ENCODE measurements at regions not wholly inside any gene's neighbourhood (a gene's known extent, or its start where the extent isn't known, plus 50 kb on each side); places are given as distances from the start of the nearest gene placed in this dataset.

DNA sequence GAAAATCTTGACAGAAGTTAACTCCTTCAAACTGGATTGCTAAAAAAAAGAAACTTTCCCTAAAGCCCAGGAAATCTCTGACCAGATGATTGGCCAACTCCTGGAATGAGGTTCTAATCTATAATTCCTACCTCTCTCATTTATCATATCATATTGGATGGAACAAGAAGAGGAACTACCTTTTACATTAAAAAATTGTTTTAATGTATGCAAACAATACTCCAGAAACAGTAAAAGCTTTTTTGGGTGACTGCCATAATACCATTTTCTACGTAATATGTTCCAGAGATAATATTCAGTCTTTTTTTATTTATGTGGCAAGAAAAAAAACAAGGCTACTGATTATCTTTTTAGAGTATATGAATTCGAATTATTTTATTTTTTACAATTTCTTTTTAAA is 204.4 kb downstream of the TUSC7 start:
- DNase-seq (ENCODE audit: low spot score): no peak
- Mint-ChIP-seq H3K27ac (no peak overlapping the region), H3K27me3 (ENCODE audit: insufficient read depth) (no peaks in the 10 kb centered on the region), H3K4me3 (no peak overlapping the region), H3K4me1 (ENCODE audit: low read depth) (no peaks in the 10 kb centered on the region), H3K9me3 (no peaks in the 10 kb centered on the region), H3K36me3 (ENCODE audit: low read depth) (no peaks in the 10 kb centered on the region)
- intact Hi-C loops (cut with micrococcal nuclease): no loop called here

DNA sequence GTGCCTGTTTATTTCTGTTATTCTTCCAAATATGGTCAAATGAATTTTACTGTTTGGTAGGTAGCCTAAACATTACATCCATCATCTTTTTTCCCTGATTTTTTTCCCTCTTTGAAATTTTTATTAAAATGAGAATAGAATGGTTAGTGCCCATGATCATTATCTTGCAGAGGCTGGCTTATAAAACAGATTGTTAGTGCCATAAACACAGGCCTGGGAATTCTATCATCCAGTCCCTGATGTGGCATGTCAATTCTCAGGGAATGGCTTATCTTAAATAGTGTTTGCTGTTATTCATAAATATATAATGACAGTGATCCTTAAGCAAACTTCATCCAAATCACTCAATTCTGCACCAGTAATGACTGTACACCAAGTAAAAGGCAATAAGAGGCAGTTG is 207.3 kb downstream of the TUSC7 start:
- Mint-ChIP-seq H3K4me3 (no peak overlapping the region), H3K9me3 (no peaks in the 10 kb centered on the region), H3K4me1 (ENCODE audit: low read depth) (no peaks in the 10 kb centered on the region), H3K27me3 (ENCODE audit: insufficient read depth) (no peaks in the 10 kb centered on the region), H3K27ac (no peak overlapping the region), H3K36me3 (ENCODE audit: low read depth) (no peaks in the 10 kb centered on the region)
- intact Hi-C loops (cut with micrococcal nuclease): no loop called here
- DNase-seq (ENCODE audit: low spot score): no peak

DNA sequence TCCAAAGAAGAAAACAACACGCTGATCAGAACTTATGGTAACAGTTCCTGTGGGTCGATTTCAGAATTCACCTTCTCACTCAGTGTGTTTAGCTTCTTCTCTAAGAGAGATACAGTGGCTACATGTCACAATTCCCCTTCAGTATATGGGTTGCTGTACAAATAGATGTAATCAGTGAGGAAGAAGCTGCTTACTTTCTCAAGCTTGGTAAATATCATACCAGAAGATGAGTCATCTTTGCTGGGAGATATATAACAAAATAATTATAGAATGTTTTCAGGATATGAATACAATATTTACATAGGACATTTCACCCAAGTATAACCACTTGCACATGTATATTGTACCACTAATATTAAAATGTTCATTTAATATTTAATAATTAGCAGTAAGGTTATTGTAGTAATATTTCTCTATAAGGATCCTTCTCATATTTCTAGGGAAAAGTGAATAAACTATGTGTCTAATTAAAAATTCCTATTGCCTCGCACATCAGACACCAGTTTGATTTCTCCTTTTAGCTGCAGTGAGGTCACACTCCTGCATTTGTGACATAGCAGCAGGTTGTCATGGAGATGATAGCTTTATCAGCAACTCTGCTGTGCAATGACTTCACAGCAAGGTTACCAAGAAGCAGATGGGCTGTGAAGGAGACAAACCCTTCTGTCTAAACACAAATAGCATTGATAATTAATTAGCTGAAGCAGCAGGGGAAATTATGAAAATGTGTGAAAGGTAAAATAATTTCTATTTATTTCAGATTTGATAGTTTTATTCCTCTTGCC is 211.4 kb downstream of the TUSC7 start:
- Mint-ChIP-seq H3K27ac (no peak overlapping the region), H3K4me3 (no peak overlapping the region), H3K36me3 (ENCODE audit: low read depth) (no peaks in the 10 kb centered on the region), H3K27me3 (ENCODE audit: insufficient read depth) (no peaks in the 10 kb centered on the region), H3K9me3 (no peaks in the 10 kb centered on the region), H3K4me1 (ENCODE audit: low read depth) (no peaks in the 10 kb centered on the region)
- intact Hi-C loops (cut with micrococcal nuclease): no loop called here
- DNase-seq (ENCODE audit: low spot score): no peak

DNA sequence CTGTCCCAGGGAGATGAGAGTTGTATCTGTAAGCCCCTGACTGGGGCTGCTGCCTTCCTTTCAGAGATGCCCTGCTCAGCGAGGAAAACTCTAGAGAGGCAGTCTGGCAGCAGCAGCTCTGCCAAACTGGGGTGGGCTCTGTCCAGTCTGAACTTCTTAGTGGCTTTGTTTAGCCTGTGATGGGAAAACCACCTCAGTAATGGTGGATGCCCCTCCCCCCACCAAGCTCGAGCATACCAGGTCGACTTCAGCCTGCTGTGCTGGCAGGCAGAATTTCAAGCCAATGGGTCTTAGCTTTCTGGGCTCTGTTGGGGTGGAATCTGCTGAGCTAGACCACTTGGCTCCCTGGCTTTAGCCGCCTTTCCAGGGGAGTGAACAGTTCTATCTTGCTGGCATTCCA is 218.3 kb downstream of the TUSC7 start:
- no peaks in the 10 kb centered on the region for H3K36me3 Mint-ChIP-seq (ENCODE audit: low read depth)
- no peak overlapping the region for H3K4me3 Mint-ChIP-seq
- intact Hi-C loops (cut with micrococcal nuclease): no loop called here
- H3K9me3 Mint-ChIP-seq: no peaks in the 10 kb centered on the region
- DNase-seq (ENCODE audit: low spot score): no peak
- no peaks in the 10 kb centered on the region for H3K4me1 Mint-ChIP-seq (ENCODE audit: low read depth)
- H3K27ac Mint-ChIP-seq: no peak overlapping the region
- H3K27me3 Mint-ChIP-seq (ENCODE audit: insufficient read depth): no peaks in the 10 kb centered on the region

DNA sequence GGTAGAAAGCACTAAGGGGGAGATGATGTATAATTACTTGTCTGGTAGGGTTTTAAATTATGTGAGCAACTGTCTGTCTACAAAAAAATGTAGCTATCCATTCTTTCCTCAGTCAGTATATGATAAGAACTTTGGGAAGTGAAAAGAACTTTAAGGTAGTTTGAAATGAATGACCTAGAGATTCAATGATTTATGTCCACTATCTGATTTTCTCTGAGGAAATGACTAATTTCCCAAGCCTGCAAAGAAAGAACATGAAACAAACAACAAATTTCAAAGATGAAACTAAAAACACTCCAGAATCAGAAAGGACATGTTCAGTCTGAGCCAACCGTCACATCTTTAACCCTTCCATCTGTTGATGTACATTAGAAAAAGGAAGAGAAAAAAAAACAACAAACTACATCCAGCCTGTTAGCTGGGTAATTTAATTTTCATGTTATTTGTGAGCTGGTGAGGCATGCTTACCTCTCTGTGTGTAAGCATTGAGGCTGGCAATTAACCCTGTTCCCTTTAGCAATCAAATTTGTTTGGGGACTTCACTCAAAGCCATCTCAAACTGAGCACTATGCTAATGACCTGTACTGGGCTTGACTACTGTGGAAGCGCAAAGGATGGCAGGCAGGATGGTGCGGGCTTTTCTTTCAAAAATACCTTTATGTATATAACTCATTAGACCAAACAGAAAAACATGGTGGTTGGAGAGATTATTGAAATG is 220.1 kb downstream of the TUSC7 start:
- no peak overlapping the region for H3K27ac Mint-ChIP-seq
- H3K36me3 Mint-ChIP-seq (ENCODE audit: low read depth): no peaks in the 10 kb centered on the region
- H3K9me3 Mint-ChIP-seq: no peaks in the 10 kb centered on the region
- H3K4me3 Mint-ChIP-seq: no peak overlapping the region
- intact Hi-C loops (cut with micrococcal nuclease): no loop called here
- no peak for DNase-seq (ENCODE audit: low spot score)
- H3K4me1 Mint-ChIP-seq (ENCODE audit: low read depth): no peaks in the 10 kb centered on the region
- H3K27me3 Mint-ChIP-seq (ENCODE audit: insufficient read depth): no peaks in the 10 kb centered on the region

DNA sequence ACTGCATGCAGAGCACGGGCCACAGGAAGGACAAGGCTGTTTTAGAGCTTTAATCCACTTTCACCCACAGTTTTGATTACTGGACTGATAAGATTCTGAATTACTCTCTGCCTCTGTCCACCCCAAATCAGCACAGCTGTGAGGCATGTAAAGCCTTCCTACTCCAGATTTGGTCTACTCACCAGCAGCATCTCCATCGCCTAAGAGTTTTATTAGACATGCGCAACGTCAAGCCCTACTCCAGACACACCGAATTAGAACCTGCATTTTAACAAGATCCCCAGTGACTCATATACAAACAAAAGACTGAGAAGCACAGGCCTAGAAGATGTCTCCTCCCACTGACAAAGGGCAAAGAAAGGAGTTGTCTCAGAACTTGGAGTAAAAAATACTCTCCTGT is 221.2 kb downstream of the TUSC7 start:
- DNase-seq (ENCODE audit: low spot score): no peak
- Mint-ChIP-seq H3K36me3 (ENCODE audit: low read depth) (no peaks in the 10 kb centered on the region), H3K9me3 (no peaks in the 10 kb centered on the region), H3K27ac (no peak overlapping the region), H3K4me3 (no peak overlapping the region), H3K27me3 (ENCODE audit: insufficient read depth) (no peaks in the 10 kb centered on the region), H3K4me1 (ENCODE audit: low read depth) (no peaks in the 10 kb centered on the region)
- intact Hi-C loops (cut with micrococcal nuclease): no loop called here

DNA sequence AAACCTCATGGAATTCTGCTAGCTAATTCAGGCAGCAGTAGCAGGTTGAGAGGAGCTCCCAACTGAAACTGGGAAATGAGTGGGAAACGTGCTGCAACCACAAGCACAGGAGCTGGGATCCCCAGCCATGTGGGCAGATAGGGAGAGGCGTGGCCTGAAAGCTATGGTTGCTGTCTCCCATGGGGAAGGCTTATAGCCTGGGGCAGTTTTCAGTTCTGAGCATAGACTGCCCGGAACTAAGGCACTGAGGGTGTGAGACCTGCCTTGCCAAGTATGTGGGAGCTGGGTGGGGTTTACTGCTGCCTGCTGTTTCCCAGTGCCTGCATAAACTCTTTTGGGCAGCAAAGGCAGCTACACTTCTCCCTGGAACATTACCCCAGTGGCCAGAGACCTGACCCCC is 229.5 kb downstream of the TUSC7 start:
- DNase-seq (ENCODE audit: low spot score): no peak
- H3K27ac Mint-ChIP-seq: no peak overlapping the region
- no peaks in the 10 kb centered on the region for H3K4me1 Mint-ChIP-seq (ENCODE audit: low read depth)
- no peaks in the 10 kb centered on the region for H3K27me3 Mint-ChIP-seq (ENCODE audit: insufficient read depth)
- intact Hi-C loops (cut with micrococcal nuclease): no loop called here
- no peak overlapping the region for H3K4me3 Mint-ChIP-seq
- no peaks in the 10 kb centered on the region for H3K9me3 Mint-ChIP-seq
- no peaks in the 10 kb centered on the region for H3K36me3 Mint-ChIP-seq (ENCODE audit: low read depth)

DNA sequence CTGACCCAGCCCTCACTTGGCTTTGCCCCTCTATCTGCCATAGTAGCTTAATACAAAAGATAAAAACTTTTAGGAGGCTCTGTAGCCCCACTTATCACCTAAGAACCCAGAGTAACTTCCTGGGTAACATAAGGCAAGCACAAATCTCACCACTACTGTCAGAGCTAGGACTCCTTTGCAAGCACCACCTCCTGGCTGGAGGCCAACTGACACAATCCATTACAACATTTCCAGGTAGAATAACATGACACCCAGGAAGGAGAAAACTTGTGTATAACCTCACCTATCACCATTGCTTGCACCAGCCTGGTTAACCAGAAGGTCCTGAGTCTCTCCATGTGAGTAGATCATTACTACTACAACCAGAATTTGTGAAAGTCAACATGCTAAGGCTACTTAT is 230.0 kb downstream of the TUSC7 start:
- H3K9me3 Mint-ChIP-seq: no peaks in the 10 kb centered on the region
- H3K27ac Mint-ChIP-seq: no peak overlapping the region
- no peaks in the 10 kb centered on the region for H3K27me3 Mint-ChIP-seq (ENCODE audit: insufficient read depth)
- H3K36me3 Mint-ChIP-seq (ENCODE audit: low read depth): no peaks in the 10 kb centered on the region
- H3K4me3 Mint-ChIP-seq: no peak overlapping the region
- intact Hi-C loops (cut with micrococcal nuclease): no loop called here
- no peak for DNase-seq (ENCODE audit: low spot score)
- no peaks in the 10 kb centered on the region for H3K4me1 Mint-ChIP-seq (ENCODE audit: low read depth)

DNA sequence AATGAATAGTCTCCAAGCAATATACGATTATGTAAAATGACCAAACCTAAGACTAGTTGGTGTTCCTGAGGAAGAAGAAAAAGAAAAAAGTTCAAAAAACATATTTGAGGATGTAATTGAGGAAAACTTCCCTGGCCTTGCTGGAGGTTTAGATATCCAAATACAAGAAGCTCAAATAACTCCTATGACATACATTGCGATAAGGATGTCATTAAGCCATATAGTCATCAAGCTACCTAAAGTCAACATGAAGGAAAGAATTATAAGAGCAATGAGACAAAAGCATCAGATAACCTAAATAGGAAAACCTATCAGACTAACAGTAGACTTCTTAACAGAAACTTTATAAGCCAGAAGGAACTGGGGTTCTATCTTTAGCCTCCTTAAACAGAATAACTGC is 231.1 kb downstream of the TUSC7 start:
- no peaks in the 10 kb centered on the region for H3K36me3 Mint-ChIP-seq (ENCODE audit: low read depth)
- H3K4me1 Mint-ChIP-seq (ENCODE audit: low read depth): no peaks in the 10 kb centered on the region
- no peak overlapping the region for H3K4me3 Mint-ChIP-seq
- no peak overlapping the region for H3K27ac Mint-ChIP-seq
- H3K27me3 Mint-ChIP-seq (ENCODE audit: insufficient read depth): no peaks in the 10 kb centered on the region
- intact Hi-C loops (cut with micrococcal nuclease): no loop called here
- DNase-seq (ENCODE audit: low spot score): no peak
- no peaks in the 10 kb centered on the region for H3K9me3 Mint-ChIP-seq

DNA sequence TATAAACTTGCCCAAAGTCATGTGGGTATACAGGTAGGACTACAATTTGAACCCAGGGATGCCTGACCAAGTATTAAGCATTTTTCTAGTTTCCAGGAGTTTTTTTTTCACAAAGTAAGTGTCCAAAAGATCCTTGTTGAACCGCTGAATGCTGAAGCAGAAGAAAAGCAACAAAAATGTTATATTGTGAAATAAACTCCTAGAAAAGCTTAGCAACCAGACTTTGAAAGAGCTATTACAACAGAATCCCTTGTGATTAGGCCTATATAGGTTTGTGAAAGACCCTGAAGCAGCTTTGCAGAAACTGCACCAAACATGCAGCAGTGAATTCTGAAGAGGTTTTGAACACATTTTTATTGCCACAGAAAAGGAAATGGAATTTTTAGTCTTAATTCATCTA is 236.8 kb downstream of the TUSC7 start:
- no peak overlapping the region for H3K27ac Mint-ChIP-seq
- H3K4me3 Mint-ChIP-seq: no peak overlapping the region
- H3K9me3 Mint-ChIP-seq: no peaks in the 10 kb centered on the region
- DNase-seq (ENCODE audit: low spot score): no peak
- intact Hi-C loops (cut with micrococcal nuclease): no loop called here
- no peaks in the 10 kb centered on the region for H3K4me1 Mint-ChIP-seq (ENCODE audit: low read depth)
- H3K36me3 Mint-ChIP-seq (ENCODE audit: low read depth): no peaks in the 10 kb centered on the region
- no peaks in the 10 kb centered on the region for H3K27me3 Mint-ChIP-seq (ENCODE audit: insufficient read depth)

DNA sequence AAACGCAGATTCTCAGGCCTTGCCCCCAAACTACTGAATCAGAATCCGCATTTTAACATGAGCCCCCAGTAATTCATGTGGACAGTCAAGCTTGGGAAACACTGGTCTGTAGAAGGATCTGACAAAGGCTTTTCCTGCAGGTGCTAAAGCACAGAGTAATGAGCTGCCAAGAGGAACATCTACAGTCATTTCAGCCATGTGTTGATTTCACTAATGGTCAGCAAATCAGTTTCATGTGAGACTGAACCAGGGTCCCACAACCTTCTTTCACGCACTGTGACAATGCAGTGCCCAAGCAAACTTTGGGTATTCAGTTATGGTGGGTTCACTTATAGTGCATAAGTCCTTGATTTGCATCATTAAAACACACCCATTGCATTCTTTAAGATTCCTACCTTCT is 237.6 kb downstream of the TUSC7 start:
- H3K4me3 Mint-ChIP-seq: no peak overlapping the region
- no peak overlapping the region for H3K27ac Mint-ChIP-seq
- intact Hi-C loops (cut with micrococcal nuclease): no loop called here
- no peaks in the 10 kb centered on the region for H3K36me3 Mint-ChIP-seq (ENCODE audit: low read depth)
- no peaks in the 10 kb centered on the region for H3K4me1 Mint-ChIP-seq (ENCODE audit: low read depth)
- no peak for DNase-seq (ENCODE audit: low spot score)
- no peaks in the 10 kb centered on the region for H3K9me3 Mint-ChIP-seq
- H3K27me3 Mint-ChIP-seq (ENCODE audit: insufficient read depth): no peaks in the 10 kb centered on the region

DNA sequence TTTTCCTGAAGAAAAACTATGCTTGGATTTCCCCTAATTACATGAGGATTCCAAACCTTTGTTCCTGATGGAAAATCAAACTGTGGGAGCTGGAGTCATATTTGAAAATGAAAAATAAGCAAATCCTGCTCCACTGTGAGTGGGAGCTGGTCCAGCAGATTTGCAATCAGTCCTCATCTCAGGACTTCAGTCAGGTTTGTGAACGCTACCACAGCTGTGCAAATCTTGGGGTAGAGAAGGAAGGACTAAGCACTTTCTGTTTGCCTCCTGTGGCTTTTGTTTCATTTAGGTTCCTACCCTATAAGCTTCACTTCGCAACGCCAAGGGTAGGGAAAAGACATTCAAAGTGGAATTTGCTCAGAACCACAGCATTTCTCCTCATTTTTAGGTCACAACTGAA is 238.2 kb downstream of the TUSC7 start:
- Mint-ChIP-seq H3K27ac (no peak overlapping the region), H3K27me3 (ENCODE audit: insufficient read depth) (no peaks in the 10 kb centered on the region), H3K4me3 (no peak overlapping the region), H3K4me1 (ENCODE audit: low read depth) (no peaks in the 10 kb centered on the region), H3K9me3 (no peaks in the 10 kb centered on the region), H3K36me3 (ENCODE audit: low read depth) (no peaks in the 10 kb centered on the region)
- no peak for DNase-seq (ENCODE audit: low spot score)
- intact Hi-C loops (cut with micrococcal nuclease): no loop called here

DNA sequence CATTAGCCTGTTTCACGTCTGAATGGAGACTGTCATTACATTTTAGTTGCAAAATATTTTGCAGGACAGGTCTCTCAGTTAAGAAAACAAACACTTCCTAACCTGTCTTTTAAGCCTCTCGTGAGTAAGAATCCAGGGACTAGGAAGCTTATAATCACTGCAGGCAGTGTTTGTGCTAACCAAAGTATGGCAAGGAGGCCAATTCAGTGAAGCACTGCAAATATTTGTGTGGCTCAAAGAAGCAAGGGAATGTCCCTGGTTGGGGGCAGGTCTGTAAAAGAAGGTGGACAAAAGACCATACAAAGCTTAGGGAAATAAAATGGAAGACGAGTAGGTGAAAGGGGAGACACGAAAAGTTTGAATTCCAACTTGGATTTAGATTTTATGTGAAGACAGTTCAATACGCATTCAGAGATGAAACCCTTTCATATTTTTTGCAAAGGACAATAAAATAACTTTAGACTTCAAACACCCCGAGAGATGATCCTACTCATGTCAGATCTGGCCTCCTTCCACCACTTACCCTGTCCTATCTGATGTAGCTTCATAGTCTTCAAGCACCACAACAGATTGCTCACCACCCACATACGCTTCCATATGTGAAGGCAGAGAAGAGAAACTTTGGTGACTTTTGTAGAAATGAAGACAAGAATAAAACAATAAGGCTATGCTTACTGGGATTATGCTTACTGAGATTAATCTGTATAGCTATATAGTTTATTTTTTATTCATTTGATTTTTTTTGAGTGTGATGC is 240.9 kb downstream of the TUSC7 start:
- no peaks in the 10 kb centered on the region for H3K4me1 Mint-ChIP-seq (ENCODE audit: low read depth)
- no peak for DNase-seq (ENCODE audit: low spot score)
- no peak overlapping the region for H3K4me3 Mint-ChIP-seq
- no peaks in the 10 kb centered on the region for H3K27me3 Mint-ChIP-seq (ENCODE audit: insufficient read depth)
- no peaks in the 10 kb centered on the region for H3K9me3 Mint-ChIP-seq
- intact Hi-C loops (cut with micrococcal nuclease): no loop called here
- no peak overlapping the region for H3K27ac Mint-ChIP-seq
- no peaks in the 10 kb centered on the region for H3K36me3 Mint-ChIP-seq (ENCODE audit: low read depth)
